ENCODE measurements at regions not wholly inside any gene's neighbourhood (a gene's known extent, or its start where the extent isn't known, plus 50 kb on each side); places are given as distances from the start of the nearest gene placed in this dataset.

GRCh38 chr13:31436478-31436877 lies 236.7 kb downstream of the B3GLCT start:
- H3K4me3 ChIP-seq (ENCODE audit: low read depth, low read length): no peak overlapping the region
- no peak for TF ChIP-seq CTCF (IDR thresholded peaks at IDR 0.05; ENCODE audit: insufficient read depth, low read depth, low read length, missing control alignments)
- no peak for DNase-seq (ENCODE audit: low read depth)

- DNase-seq (ENCODE audit: low read depth): peak; percentile 36
- TF ChIP-seq CTCF (IDR thresholded peaks at IDR 0.05; ENCODE audit: insufficient read depth, low read depth, low read length, missing control alignments): no peak
- H3K4me3 ChIP-seq (ENCODE audit: low read depth, low read length): no peak overlapping the region
Measured at GRCh38 chr13:31437975-31438374, 238.2 kb downstream of the B3GLCT start.

- no peak for DNase-seq (ENCODE audit: low read depth)
- TF ChIP-seq CTCF (IDR thresholded peaks at IDR 0.05; ENCODE audit: insufficient read depth, low read depth, low read length, missing control alignments): no peak
- no peak overlapping the region for H3K4me3 ChIP-seq (ENCODE audit: low read depth, low read length)
Measured at GRCh38 chr13:31440132-31440531, 240.4 kb downstream of the B3GLCT start.

- TF ChIP-seq CTCF (IDR thresholded peaks at IDR 0.05; ENCODE audit: insufficient read depth, low read depth, low read length, missing control alignments): no peak
- no peak overlapping the region for H3K4me3 ChIP-seq (ENCODE audit: low read depth, low read length)
- DNase-seq (ENCODE audit: low read depth): no peak
Measured at GRCh38 chr13:31441800-31442510, 242.2 kb downstream of the B3GLCT start.

- no peak for DNase-seq (ENCODE audit: low read depth)
- TF ChIP-seq CTCF (IDR thresholded peaks at IDR 0.05; ENCODE audit: insufficient read depth, low read depth, low read length, missing control alignments): no peak
- no peak overlapping the region for H3K4me3 ChIP-seq (ENCODE audit: low read depth, low read length)
Measured at GRCh38 chr13:31442571-31442970, 242.8 kb downstream of the B3GLCT start.

- H3K4me3 ChIP-seq (ENCODE audit: low read depth, low read length): no peak overlapping the region
- DNase-seq (ENCODE audit: low read depth): no peak
- no peak for TF ChIP-seq CTCF (IDR thresholded peaks at IDR 0.05; ENCODE audit: insufficient read depth, low read depth, low read length, missing control alignments)
Measured at GRCh38 chr13:31444266-31444856, 244.6 kb downstream of the B3GLCT start.

GRCh38 chr13:31452525-31452924 lies 252.8 kb downstream of the B3GLCT start:
- TF ChIP-seq CTCF (IDR thresholded peaks at IDR 0.05; ENCODE audit: insufficient read depth, low read depth, low read length, missing control alignments): no peak
- no peak for DNase-seq (ENCODE audit: low read depth)
- no peak overlapping the region for H3K4me3 ChIP-seq (ENCODE audit: low read depth, low read length)

Measured in GM12865 (cell line).